Astrocyte of the spinal cord (primary cell): ENCODE measurements at regions not wholly inside any gene's neighbourhood (a gene's known extent, or its start where the extent isn't known, plus 50 kb on each side); places are given as distances from the start of the nearest gene placed in this dataset.

Experiments
- DNase-seq: peaks from one replicate; pipeline ENCODE4 v3.0.0; 2011; ENCODE audit warnings: low read depth, low spot score
- H3K4me3 ChIP-seq: 2 replicates; pipeline ENCODE4 v1.5.1; 2011; ENCODE audit warnings: low read depth, mild to moderate bottlenecking, low read length, moderate library complexity
- CTCF ChIP-seq: IDR thresholded peaks from 2 replicates; pipeline ENCODE4 v1.5.1; 2012; ENCODE audit warnings: low read depth, mild to moderate bottlenecking, low read length, inconsistent platforms
- in situ Hi-C: cut with HindIII; loops from 2 replicates; pipeline ENCODE4 v1.10.0; 2017; ENCODE audit warnings: low sequenced_read_pairs

- DNase-seq: no peak
- H3K4me3 ChIP-seq: no peak overlapping the region
- in situ Hi-C loops: no loop called here
- TF ChIP-seq CTCF: no peak
Measured at GRCh38 chr21:28344985-28345384, 647.7 kb downstream of the LTN1 start.

- DNase-seq: peak; percentile 54
- no peak for TF ChIP-seq CTCF
- in situ Hi-C loops: no loop called here
- no peak overlapping the region for H3K4me3 ChIP-seq
Measured at GRCh38 chr21:28342212-28342810, 650.4 kb downstream of the LTN1 start.

DNA sequence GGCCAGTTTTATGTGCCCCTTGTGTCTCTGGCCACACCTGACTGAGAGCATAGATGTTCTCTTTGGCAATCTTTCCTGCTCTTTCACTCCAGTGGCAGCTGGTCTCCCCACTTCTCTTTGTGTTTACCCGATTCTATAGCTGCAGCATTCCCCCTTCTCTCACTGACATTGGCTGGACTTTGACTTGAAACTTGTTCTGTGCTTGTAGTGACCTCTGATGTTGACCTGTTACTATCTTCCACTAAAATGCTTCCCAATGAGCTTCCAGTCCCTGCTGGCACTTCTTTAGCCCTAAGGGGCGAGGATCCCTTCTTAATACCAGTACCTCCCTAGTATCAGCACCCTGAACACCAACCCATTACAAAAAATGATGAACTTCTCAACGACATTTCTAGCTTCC, 653.3 kb downstream of the LTN1 start:
- in situ Hi-C loops: no loop called here
- DNase-seq: no peak

DNA sequence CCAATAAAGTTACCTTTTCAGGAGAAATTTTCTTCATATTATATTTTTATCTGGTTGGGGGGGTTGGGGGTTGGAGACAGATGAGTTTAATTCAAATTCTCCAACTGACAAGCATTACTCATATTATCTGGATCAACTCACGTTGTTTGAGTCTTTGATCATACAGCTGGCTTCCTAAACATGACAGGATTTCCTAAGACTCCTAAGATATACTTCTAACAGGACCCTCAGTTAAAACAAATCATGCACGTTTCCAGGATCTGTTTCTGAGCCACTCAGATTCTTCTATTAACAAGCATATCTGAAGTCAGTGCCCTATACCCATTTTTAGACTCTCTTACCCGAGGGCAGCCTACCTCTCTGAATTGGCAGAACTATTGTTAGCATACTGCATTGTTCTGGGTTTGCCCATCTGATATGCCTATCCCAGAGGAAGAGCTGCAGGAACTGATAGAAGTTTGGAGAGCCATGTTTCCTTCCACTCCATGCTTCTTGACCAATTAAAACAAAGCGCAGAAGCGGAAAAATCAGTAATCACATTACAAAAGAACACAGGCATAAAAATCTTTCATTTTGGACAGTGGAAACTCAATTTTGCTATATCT, 653.9 kb downstream of the LTN1 start:
- no peak for TF ChIP-seq CTCF
- H3K4me3 ChIP-seq: no peak overlapping the region
- DNase-seq: no peak
- in situ Hi-C loops: no loop called here

More for the DNA sequence above, 653.3 kb downstream of the LTN1 start:
- H3K4me3 ChIP-seq: no peak overlapping the region
- no peak for TF ChIP-seq CTCF

DNA sequence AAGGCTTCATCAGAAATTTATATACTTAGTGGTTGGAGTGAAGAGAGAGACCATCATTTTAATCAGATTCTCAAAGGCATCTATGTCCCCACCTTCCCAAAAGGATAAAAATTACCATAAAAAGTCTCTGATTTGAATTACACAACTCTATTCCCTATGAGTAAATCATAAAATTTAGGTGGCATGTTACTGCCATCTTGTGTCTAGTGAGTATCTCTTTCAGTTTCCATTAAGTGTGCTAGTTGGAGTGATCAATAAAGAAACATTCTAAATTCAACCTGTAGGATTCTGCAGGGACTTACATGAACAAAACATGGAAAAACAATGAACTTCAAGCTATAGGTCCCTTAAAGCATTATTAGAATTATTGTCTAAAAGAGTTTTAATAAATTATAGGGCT, 655.4 kb downstream of the LTN1 start:
- in situ Hi-C loops: no loop called here
- peak; percentile 71 for DNase-seq
- peak; percentile 44 for TF ChIP-seq CTCF
- no peak overlapping the region for H3K4me3 ChIP-seq

DNA sequence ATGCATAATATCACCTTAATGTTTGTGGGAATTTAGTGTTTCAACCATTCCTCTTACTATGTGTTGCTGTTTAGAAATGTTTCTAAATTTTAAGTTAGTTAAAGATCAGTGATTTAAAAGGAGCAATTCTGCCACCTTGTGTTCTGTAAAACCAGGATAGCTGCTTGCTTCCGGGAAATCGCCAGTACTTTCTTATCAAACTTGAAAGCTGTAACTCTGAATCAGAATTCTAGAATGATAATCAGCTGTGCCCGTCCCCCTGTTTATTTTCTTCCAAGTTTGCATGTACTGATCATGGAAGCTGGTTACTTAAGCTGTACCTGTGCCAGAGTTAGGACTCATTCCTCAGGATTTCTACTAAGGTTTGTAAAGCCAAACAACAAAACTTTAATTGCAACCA, 656.4 kb downstream of the LTN1 start:
- H3K4me3 ChIP-seq: no peak overlapping the region
- DNase-seq: peak; percentile 80
- peak; percentile 50 for TF ChIP-seq CTCF
- in situ Hi-C loops: no loop called here
